ENCODE measurements at regions not wholly inside any gene's neighbourhood (a gene's known extent, or its start where the extent isn't known, plus 50 kb on each side); places are given as distances from the start of the nearest gene placed in this dataset.

DNA sequence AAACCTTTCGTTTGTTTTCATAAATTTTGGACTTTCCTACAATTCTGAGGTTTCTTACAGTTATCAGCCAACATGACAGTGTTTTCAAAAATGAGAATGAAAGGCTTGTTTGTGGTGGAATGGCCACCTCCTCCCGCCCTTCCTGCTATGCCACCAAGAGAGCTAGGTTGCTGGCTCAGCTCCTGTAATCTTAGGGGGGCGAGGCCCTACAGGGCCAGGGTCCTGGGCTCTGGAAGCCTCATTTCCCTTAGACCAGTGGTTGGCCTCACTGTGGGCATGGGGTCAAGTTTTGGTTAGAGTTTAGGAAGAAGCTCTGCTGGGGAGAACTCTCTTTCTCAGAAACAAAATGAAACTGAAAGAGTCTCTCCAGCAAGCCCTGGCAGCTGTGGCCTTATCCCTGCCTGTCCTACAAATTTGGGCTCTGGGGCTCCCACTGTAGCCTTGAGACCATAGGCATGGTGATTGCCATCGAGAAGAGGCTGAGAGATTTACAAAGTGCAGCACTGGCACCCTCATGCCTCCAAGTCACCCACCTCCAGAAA, 66.2 kb downstream of the IRX1 start:
- dilution Hi-C loops (cut with MboI; ENCODE audit: extremely low pct_ligation_motif_present, low sequenced_read_pairs): no loop called here
- FAIRE-seq (no peak), DNase-seq (ENCODE audit: low read depth, low spot score) (no peak)
- H3K36me3 ChIP-seq (ENCODE audit: control insufficient read depth in 2 of 2, extremely low read depth in 1 of 2, insufficient read depth in 2 of 2, low read length in 2 of 2): no peaks in the 10 kb centered on the region
- TF ChIP-seq FOS (IDR thresholded peaks at IDR 0.05; ENCODE audit: borderline replicate concordance, insufficient read depth, low read length) (no peak), MYC (IDR thresholded peaks at IDR 0.05; ENCODE audit: low read depth, low read length) (no peak), POLR2AphosphoS5 (IDR thresholded peaks at IDR 0.05; ENCODE audit: insufficient read depth, low read depth, low read length) (no peak), JUN (IDR thresholded peaks at IDR 0.05; ENCODE audit: borderline replicate concordance, insufficient read depth, insufficient read length, low read depth) (no peak), POLR2A (IDR thresholded peaks at IDR 0.05; ENCODE audit: low read depth, low read length) (no peak)
- no peak overlapping the region for H2AFZ ChIP-seq (ENCODE audit: low read depth, low read length)
- CTCF ChIA-PET: no interaction called here
- no peak overlapping the region for H3K9ac ChIP-seq (replicated peaks; ENCODE audit: extremely low read depth, insufficient read depth, low read length)
- no peak overlapping the region for H3K4me3 ChIP-seq (replicated peaks in 1 of 3; ENCODE audit: insufficient read depth in 1 of 3, low read depth in 1 of 3, low read length in 3 of 3)
- H3K79me2 ChIP-seq (ENCODE audit: control insufficient read depth, insufficient read depth, low read length): no peaks in the 10 kb centered on the region
- BruUV-seq (replicated peaks): no TSS peak
- intact Hi-C loops (cut with micrococcal nuclease): no loop called here
- peaks cover 4% of the 10 kb centered on the region for H3K9me3 ChIP-seq (replicated peaks; ENCODE audit: control insufficient read depth, insufficient read depth, low read length)
- H3K4me2 ChIP-seq (ENCODE audit: insufficient read depth, low read length): no peak overlapping the region
- H3K4me1 ChIP-seq (ENCODE audit: control insufficient read depth, extremely low read depth, insufficient read depth, low read length): no peaks in the 10 kb centered on the region
- POLR2A ChIA-PET: no interaction called here
- H4K20me1 ChIP-seq (replicated peaks; ENCODE audit: control insufficient read depth, extremely low read depth, insufficient read depth, low read length): no peaks in the 10 kb centered on the region
- H3K27ac ChIP-seq (ENCODE audit: insufficient read depth, low read depth, low read length): no peak overlapping the region
- no peaks in the 10 kb centered on the region for H3K9me1 ChIP-seq (replicated peaks; ENCODE audit: control insufficient read depth, extremely low read depth, insufficient read depth, low read length)
- H3K27me3 ChIP-seq (ENCODE audit: control insufficient read depth in 2 of 2, insufficient read depth in 2 of 2, low read length in 2 of 2): no peaks in the 10 kb centered on the region

DNA sequence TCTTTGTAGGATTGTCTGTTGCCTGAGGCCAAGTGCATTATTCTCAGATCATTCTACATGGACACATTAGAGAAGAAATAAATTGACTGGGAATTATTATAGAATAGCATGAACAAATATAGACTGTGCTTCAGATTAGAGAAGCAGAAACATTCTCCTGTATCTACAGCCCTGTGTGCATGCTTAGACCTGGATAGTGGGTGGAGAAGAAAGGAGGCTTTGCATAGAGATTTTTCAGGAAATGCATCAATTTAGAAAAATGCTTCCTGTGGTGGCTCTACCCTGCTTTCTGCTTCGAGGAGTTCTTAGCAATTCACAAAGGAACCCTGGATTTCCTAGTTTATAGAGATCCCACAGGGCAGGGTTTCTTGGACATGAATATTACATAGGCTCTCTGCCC, 66.7 kb downstream of the IRX1 start:
- intact Hi-C loops (cut with micrococcal nuclease): no loop called here

More for the DNA sequence above, 66.7 kb downstream of the IRX1 start:
- dilution Hi-C loops (cut with MboI; ENCODE audit: extremely low pct_ligation_motif_present, low sequenced_read_pairs): no loop called here
- TF ChIP-seq GATA2 (IDR thresholded peaks at IDR 0.05; ENCODE audit: insufficient read depth, insufficient read length, low read depth, low read length): no peak
- TF ChIP-seq POLR2A (IDR thresholded peaks at IDR 0.05; ENCODE audit: low read depth, low read length): no peak
- TF ChIP-seq, protein P1, sequence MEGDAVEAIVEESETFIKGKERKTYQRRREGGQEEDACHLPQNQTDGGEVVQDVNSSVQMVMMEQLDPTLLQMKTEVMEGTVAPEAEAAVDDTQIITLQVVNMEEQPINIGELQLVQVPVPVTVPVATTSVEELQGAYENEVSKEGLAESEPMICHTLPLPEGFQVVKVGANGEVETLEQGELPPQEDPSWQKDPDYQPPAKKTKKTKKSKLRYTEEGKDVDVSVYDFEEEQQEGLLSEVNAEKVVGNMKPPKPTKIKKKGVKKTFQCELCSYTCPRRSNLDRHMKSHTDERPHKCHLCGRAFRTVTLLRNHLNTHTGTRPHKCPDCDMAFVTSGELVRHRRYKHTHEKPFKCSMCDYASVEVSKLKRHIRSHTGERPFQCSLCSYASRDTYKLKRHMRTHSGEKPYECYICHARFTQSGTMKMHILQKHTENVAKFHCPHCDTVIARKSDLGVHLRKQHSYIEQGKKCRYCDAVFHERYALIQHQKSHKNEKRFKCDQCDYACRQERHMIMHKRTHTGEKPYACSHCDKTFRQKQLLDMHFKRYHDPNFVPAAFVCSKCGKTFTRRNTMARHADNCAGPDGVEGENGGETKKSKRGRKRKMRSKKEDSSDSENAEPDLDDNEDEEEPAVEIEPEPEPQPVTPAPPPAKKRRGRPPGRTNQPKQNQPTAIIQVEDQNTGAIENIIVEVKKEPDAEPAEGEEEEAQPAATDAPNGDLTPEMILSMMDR (IDR thresholded peaks at IDR 0.05; ENCODE audit: extremely low read depth in 1 of 2, insufficient read depth in 1 of 2, low read depth in 1 of 2, low read length in 2 of 2): no peak
- TF ChIP-seq JUN (IDR thresholded peaks at IDR 0.05; ENCODE audit: borderline replicate concordance, insufficient read depth, insufficient read length, low read depth): no peak
- TF ChIP-seq MYC (IDR thresholded peaks at IDR 0.05; ENCODE audit: low read depth, low read length): no peak
- TF ChIP-seq, protein P2, sequence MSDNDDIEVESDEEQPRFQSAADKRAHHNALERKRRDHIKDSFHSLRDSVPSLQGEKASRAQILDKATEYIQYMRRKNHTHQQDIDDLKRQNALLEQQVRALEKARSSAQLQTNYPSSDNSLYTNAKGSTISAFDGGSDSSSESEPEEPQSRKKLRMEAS (IDR thresholded peaks at IDR 0.05; ENCODE audit: insufficient read depth, insufficient read length): no peak
- no peak for TF ChIP-seq POLR2AphosphoS5 (IDR thresholded peaks at IDR 0.05; ENCODE audit: insufficient read depth, low read depth, low read length)
- TF ChIP-seq FOS (IDR thresholded peaks at IDR 0.05; ENCODE audit: borderline replicate concordance, insufficient read depth, low read length): no peak
- TF ChIP-seq EZH2 (IDR thresholded peaks at IDR 0.05; ENCODE audit: borderline replicate concordance, low read depth, low read length, severe bottlenecking): no peak
- FAIRE-seq: no peak
- ChIA-PET POLR2A (no interaction called here), CTCF (no interaction called here)
- Histone ChIP-seq H3K9me1 (replicated peaks; ENCODE audit: control insufficient read depth, extremely low read depth, insufficient read depth, low read length) (no peaks in the 10 kb centered on the region), H2AFZ (ENCODE audit: low read depth, low read length) (no peak overlapping the region), H3K9ac (replicated peaks; ENCODE audit: extremely low read depth, insufficient read depth, low read length) (no peak overlapping the region), H3K9me3 (replicated peaks; ENCODE audit: control insufficient read depth, insufficient read depth, low read length) (peaks cover 4% of the 10 kb centered on the region), H3K4me3 (replicated peaks in 1 of 3; ENCODE audit: insufficient read depth in 1 of 3, low read depth in 1 of 3, low read length in 3 of 3) (no peak overlapping the region), H3K27ac (ENCODE audit: insufficient read depth, low read depth, low read length) (no peak overlapping the region), H3K4me2 (ENCODE audit: insufficient read depth, low read length) (no peak overlapping the region), H3K27me3 (ENCODE audit: control insufficient read depth in 2 of 2, insufficient read depth in 2 of 2, low read length in 2 of 2) (no peaks in the 10 kb centered on the region), H4K20me1 (replicated peaks; ENCODE audit: control insufficient read depth, extremely low read depth, insufficient read depth, low read length) (no peaks in the 10 kb centered on the region), H3K79me2 (ENCODE audit: control insufficient read depth, insufficient read depth, low read length) (no peaks in the 10 kb centered on the region), H3K4me1 (ENCODE audit: control insufficient read depth, extremely low read depth, insufficient read depth, low read length) (no peaks in the 10 kb centered on the region), H3K36me3 (ENCODE audit: control insufficient read depth in 2 of 2, extremely low read depth in 1 of 2, insufficient read depth in 2 of 2, low read length in 2 of 2) (no peaks in the 10 kb centered on the region)
- DNase-seq (ENCODE audit: low read depth, low spot score): no peak
- no TSS peak for BruUV-seq (replicated peaks)
